Stimulated activated CD8-positive, alpha-beta memory T cell treated with anti-CD3 and anti-CD28 coated beads, Interleukin-15, amount 100 ng/mL, for 4 hours (primary cell): ENCODE measurements at regions not wholly inside any gene's neighbourhood (a gene's known extent, or its start where the extent isn't known, plus 50 kb on each side); places are given as distances from the start of the nearest gene placed in this dataset.

Experiments
- DNase-seq, 2 donors: peaks; one replicate each; pipeline ENCODE4 v3.0.0-alpha.2; 2020; ENCODE audit warnings: low read depth in 2 of 2

DNA sequence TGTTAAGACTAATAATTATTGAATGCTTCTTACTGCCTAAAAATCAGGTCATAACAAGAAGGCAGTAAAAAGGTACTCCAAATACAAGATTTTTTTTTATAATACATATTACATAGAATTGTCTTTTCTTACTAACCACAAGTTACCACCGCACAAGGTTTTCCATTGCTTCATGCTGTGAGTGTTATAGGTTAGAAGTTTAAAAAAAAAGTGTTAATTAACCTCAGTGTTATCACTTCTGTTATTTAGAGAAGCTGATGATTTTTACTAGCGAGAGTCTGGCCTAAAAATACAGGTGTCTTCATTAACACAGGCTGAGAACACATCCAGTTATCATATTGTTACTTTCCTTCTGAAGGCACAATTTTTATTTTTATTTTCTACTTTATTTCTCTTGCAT lies 1281.9 kb upstream of the CELF2 start:
- no peak for DNase-seq

- DNase-seq = no peak
Observed at GRCh38 chr10:9743639-9744038, 1274.0 kb upstream of the CELF2 start.

DNA sequence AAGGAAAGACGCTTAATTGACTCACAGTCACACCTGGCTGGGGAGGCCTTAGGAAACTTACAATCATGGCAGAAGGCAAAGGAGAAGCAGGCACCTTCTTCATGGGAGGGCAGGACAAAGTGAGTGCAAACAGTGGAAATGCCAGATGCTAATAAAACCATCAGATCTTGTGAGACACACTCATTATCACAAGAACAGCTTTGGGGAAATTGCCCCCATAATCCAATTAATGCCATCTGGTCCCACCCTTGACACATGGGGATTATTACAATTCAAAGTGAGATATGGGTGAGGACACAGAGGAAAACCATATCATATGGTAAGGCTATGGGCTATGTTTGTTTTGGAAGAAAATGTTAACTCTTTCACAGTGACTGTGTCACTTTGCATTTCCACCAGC lies 1272.5 kb upstream of the CELF2 start:
- DNase-seq = no peak

DNA sequence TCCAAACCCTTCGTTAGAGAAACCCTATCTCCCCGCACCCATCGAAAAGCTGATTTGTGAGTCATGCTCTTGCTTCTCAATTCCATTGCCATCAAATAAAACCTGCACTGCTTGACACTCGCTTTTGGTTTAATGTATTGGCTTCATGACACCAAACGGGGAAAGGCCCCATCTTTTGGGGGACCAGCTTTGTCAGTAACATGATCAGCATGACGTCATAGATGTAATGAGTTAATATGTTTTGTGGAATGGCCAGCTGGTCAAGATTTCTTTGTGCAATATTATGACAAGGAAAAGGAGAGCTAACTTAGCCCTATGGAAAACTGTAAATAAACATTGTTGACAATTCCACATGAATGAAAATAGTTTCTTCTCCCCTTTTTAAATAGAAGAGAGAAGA lies 1260.5 kb upstream of the CELF2 start:
- DNase-seq = no peak

GRCh38 chr10:9759596-9759995 lies 1258.1 kb upstream of the CELF2 start:
- no peak for DNase-seq

DNA sequence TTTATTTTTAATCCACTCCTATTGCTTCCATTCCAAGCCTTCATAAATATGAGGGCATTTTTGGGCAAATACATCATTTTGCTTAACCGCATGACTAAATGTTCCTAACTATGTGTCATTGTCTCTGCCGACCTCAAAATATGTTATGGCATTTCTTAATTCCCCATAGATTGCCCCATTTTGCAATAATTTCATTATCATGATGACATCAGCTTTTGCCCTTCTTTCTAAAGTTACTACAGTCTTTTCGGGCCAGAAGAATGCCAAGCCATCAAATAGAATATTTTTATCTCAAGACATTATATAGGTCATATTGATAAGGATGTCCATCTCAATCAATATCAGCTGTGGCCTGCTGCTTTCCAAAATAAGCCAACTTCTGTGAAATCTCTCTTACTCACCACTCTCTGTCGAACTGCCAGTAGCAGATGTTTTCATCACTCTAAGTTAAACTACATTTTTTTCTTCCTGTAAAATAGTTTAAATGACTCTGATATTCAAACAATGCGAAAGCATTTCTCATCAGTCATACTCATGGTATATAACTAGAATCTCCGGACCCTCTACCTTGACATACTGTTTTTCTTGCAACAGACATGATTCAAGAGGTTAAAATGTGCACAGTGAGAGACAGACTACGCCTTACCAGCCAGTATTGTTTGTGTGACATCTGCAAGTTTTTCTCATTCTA lies 1254.6 kb upstream of the CELF2 start:
- DNase-seq = no peak

GRCh38 chr10:9766762-9767161 lies 1250.9 kb upstream of the CELF2 start:
- no peak for DNase-seq

- DNase-seq = no peak
Observed at GRCh38 chr10:9781666-9782065, 1236.0 kb upstream of the CELF2 start.

- no peak for DNase-seq
Observed at GRCh38 chr10:9786101-9786500, 1231.6 kb upstream of the CELF2 start.

DNA sequence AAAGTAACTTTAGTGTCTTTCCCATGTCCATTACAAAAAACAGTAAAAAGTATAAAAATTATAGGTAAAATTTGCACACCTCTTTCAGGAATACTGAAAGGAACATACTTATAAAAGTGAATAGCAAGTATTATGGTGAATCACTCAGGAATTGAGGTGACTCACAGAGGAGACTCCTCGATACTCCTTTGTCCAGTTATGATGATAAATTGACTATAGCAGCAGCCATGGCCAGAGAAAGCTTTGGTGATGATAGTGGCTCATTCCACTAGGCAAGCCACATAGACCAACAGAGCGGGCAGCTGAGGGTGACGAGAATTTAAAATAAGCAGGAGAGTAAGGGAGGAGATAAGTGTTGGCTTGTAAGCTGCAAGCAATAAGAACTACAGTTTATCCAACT lies 1231.1 kb upstream of the CELF2 start:
- no peak for DNase-seq

DNA sequence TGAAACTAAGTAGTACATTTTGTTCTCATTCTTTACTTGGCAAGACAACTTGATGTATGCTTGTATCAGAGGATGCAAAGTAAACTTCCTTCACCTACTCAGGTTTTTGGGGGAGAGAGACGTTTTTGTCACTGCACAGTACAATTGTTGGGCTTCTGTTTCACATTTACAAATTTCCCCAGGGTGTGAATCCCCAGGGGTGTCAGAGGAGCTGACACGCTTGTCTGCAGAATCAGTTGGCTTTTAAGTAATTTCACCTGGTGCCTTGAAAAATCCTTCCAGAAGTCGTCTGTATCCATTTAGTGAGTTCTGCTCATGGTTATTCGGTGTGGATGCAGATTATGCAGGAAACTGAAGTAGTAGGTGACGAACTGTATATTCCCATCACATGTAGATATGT lies 1227.7 kb upstream of the CELF2 start:
- no peak for DNase-seq

DNA sequence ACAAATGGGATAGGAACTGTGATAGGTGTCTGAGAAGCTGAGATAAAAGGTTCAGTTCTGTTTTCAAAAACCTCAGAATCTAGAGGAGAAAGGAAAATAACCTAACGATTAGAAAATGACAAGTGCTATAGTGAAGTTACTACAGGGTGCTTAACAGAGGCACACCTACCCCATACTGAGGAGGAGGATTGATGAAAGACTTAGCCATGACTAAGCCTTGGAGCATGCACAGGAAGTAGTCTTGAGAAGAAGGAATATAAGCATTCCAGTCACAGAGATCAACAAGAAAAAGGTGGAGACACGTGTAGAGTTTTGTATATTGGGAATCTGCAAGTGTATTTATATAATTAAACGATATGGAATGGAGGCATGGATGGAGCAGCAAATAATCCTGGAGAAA lies 1225.5 kb upstream of the CELF2 start:
- DNase-seq = no peak

DNA sequence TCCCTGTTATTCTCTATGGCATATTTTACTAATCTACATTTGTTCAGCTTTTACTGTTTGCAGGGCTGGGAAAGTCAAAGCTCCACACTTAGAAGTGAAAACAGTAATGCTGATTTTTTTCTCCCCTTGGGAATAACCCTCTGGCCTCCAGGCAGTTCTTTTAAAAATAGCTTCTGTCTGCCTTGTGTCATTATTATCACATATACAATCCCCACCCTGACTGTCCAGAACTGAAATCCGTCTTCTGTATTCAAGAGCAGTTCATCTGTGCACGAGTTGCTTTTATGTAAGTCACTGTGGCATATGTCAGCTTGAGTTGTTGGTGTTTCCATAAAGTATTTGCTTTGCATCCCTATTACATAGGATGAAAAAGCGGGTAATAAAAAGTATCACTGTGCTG lies 1221.1 kb upstream of the CELF2 start:
- no peak for DNase-seq

DNA sequence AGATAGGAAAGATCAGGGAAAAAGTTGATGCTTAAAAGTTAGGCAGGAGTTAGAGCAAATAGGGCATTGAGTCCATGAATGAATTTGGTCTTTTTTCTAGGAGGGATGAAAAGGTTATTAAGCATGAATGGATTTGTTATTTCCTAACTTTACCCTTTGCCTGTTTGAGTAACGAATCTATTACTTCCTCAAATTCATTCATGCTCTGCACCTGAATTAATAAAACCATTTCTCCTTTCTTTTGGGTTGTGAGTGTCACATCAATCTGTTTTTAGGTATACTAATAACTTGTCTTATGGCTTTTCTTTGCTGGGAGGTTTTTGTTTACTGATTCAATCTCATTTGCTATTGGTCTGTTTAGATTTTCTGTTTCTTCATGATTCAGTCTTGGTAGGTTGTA lies 1217.7 kb upstream of the CELF2 start:
- DNase-seq = no peak

- no peak for DNase-seq
Observed at GRCh38 chr10:9800571-9800970, 1217.1 kb upstream of the CELF2 start.

DNA sequence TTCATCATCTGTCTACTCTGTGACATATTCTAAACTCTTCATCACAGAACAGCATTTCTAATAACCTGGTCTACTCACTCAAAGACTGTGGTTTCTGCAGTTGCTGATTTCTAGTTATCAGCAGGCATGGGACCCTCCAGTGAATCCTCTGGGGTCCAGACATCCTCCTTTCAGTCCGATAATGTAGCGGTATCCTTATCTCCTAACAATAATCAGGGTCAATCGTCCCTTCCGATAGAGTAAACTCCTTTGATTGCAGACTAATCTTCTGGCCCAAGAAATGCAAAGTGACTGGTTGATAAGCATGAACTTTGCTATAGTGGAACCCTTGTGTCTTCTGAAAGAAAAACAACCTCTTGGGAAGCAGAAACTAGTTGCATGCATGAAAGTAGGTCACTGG lies 1209.8 kb upstream of the CELF2 start:
- DNase-seq = no peak

DNA sequence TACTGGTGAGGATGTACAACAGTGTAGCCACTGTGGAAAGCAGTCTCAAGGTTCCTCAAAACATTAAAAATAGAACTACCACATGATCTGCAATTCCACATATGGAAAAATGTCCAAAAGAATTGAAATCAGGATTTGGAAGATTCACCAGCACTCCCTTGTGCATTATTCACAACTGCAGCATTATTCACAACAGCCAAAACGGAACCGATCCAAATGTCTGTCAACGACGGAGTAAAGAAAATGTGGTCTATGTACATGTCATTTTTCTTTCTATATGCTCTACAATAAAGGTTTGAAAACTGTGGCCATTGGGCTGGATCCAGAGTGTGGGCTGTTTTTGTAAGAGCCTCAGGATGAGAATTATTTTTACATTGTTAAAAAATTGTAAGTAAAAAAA lies 1206.1 kb upstream of the CELF2 start:
- no peak for DNase-seq

DNA sequence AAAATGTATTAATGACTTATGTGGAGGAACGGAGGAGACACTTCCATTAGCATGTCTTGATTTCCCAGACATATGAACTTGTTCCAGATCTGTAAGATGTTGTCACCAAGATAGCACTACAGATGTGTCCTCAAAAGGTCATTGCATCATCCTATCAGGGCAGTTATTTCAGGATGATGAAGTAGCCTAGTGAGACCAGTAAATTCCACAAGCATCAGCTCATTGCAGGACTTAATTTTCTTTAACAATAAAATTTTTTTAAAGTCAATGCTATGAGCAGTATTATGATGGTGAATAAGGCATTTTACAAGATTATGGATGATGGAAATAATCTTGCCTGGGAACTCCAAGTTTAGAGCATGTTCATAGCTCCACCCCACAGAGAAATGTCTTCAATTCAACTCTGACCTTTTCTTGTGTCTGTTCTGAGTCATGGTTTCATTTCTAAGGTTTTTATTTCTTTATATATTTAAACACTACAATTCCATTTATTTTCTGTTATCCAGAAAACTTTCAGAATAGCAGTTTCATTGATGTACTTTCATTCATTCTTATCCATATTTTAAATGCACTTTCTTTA lies 1203.3 kb upstream of the CELF2 start:
- no peak for DNase-seq

- no peak for DNase-seq
Observed at GRCh38 chr10:9819756-9820494, 1197.7 kb upstream of the CELF2 start.

GRCh38 chr10:9823268-9823930 lies 1194.3 kb upstream of the CELF2 start:
- no peak for DNase-seq

DNA sequence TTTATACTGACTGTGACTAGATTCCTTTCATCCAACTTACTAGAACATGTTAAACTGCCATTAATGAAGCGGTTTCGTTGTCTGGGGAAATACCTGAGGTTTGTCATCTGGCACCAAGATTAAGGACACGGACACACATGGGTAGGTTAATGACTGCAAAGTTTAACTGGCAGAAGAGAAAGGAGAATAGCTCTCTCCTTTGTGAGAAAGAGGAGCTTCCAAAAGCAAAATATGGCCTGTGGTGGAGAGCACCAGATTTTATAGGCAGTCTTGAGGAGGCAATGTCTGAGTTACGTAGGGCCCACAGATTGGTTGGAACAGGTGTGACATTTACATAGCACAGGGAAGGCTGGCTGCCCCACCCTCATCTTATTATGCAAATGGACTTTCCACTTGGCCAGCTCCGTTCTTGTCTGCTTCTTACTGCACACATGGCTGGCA lies 1193.0 kb upstream of the CELF2 start:
- no peak for DNase-seq

GRCh38 chr10:9825491-9826018 lies 1192.1 kb upstream of the CELF2 start:
- no peak for DNase-seq
